CD4-positive, alpha-beta T cell (primary cell): ENCODE measurements at regions not wholly inside any gene's neighbourhood (a gene's known extent, or its start where the extent isn't known, plus 50 kb on each side); places are given as distances from the start of the nearest gene placed in this dataset.
"Not testable (repeated sequence)": the region's sequence is repeated elsewhere in the genome, so short reads cannot be mapped to it uniquely, and the experiment has no call there.

ENCODE experiments used
- ATAC-seq: fragments of 200-7000 bp; cut with Tn5 transposase; one replicate; pipeline ENCODE4 v1.10.0; 2022; ENCODE audit warnings: mild to moderate bottlenecking; ENCODE audit not compliant: poor library complexity
- CTCF ChIA-PET: fragments of 350-600 bp; sonication (Branson Sonifier 250); formaldehyde crosslinking; loops from one replicate; lab custom pipeline; 2021; ENCODE audit warnings: antibody characterized with exemption, inconsistent platforms; lab: Charles Lee
- POLR2A ChIA-PET: fragments of 350-600 bp; sonication (Branson Sonifier 250); formaldehyde crosslinking; loops from one replicate; lab custom pipeline; 2021; ENCODE audit warnings: antibody characterized with exemption, inconsistent platforms; lab: Charles Lee
- DNase-seq, 14 experiments: peaks; one replicate each; pipeline ENCODE4 v3.0.0-alpha.2; 2013 to 2020; ENCODE audit warnings: mixed read lengths in 2 of 14
- H3K27ac ChIP-seq, 2 donors: one replicate each; pipeline versions ENCODE4 v1.5.1 to v1.7.0; 2013; ENCODE audit warnings: low read length in 2 of 2, low read depth in 1 of 2, mild to moderate bottlenecking in 1 of 2
- H3K27me3 ChIP-seq, 2 experiments: 1 replicate in 1 of 2; 2 replicates in 1 of 2; pipeline versions ENCODE4 v1.6.1 to v1.7.0; 2013; ENCODE audit warnings: low read length in 2 of 2, control low read depth in 1 of 2, mild to moderate bottlenecking in 1 of 2, moderate library complexity in 1 of 2; ENCODE audit not compliant: insufficient read depth in 2 of 2, control insufficient read depth in 1 of 2
- H3K36me3 ChIP-seq: one replicate; pipeline ENCODE4 v1.6.1; 2013; ENCODE audit warnings: low read length, control low read depth; ENCODE audit not compliant: insufficient read depth
- H3K4me1 ChIP-seq: one replicate; pipeline ENCODE4 v1.6.1; 2013; ENCODE audit warnings: low read length, control low read depth; ENCODE audit not compliant: insufficient read depth
- H3K4me3 ChIP-seq: one replicate; pipeline ENCODE4 v1.5.1; 2013; ENCODE audit warnings: mild to moderate bottlenecking, low read length, moderate library complexity
- H3K9me3 ChIP-seq, 2 experiments: 1 replicate in 1 of 2; 2 replicates in 1 of 2; pipeline versions ENCODE4 v1.6.1 to v1.7.0; 2013; ENCODE audit warnings: low read length in 2 of 2, mild to moderate bottlenecking in 2 of 2, control low read depth in 1 of 2, moderate library complexity in 1 of 2; ENCODE audit not compliant: control insufficient read depth in 1 of 2, insufficient read depth in 1 of 2
- H3K27ac Mint-ChIP-seq: one replicate; pipeline ENCODE4 v1.8.0; 2020; ENCODE audit warnings: mixed read lengths
- H3K27me3 Mint-ChIP-seq: one replicate; pipeline ENCODE4 v1.8.0; 2021; ENCODE audit warnings: mixed read lengths
- H3K36me3 Mint-ChIP-seq: one replicate; pipeline ENCODE4 v1.8.0; 2021; ENCODE audit warnings: low read depth, mixed read lengths
- H3K4me1 Mint-ChIP-seq: one replicate; pipeline ENCODE4 v1.8.0; 2021; ENCODE audit warnings: low read depth, mixed read lengths
- H3K4me3 Mint-ChIP-seq: one replicate; pipeline ENCODE4 v1.8.0; 2020; ENCODE audit warnings: mild to moderate bottlenecking, mixed read lengths
- H3K9me3 Mint-ChIP-seq: one replicate; pipeline ENCODE4 v1.8.0; 2020; ENCODE audit warnings: mixed read lengths
- intact Hi-C, 2 experiments: fragments of 100-400 bp; cut with DNase I in 1 of 2; cut with micrococcal nuclease in 1 of 2; formaldehyde crosslinking; loops; one replicate each; pipeline versions ENCODE4 v1.15.1 to v1.9.0; 2023 to 2025; cut with DNase I, micrococcal nuclease
- TF ChIP-seq, protein P1 (sequence below): fragments of 200-600 bp; IDR thresholded peaks from one replicate; pipeline ENCODE4 v1.8.0; 2022; ENCODE audit warnings: antibody characterized with exemption, mild to moderate bottlenecking

DNA sequence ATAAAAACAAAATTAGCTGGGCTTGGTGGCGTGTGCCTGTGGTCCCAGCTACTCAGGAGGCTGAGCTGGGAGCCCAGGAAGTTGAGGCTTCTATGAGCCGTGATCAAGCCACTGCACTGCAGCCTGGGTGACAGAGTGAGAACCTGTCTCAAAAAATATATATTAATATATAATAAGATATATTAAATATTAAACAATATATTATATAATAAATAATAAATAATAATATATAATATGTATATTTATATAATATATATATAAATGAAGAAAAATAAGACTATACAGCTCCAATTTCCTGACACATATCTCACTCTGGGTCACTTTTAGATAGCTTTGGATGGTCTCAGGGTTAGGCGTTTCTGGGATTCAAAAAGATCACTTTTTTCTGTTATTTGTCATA is 74.2 kb upstream of the DPPA4 start:
- no peaks in the 10 kb centered on the region for H3K36me3 ChIP-seq
- H3K27ac ChIP-seq, result no peak overlapping the region
- Mint-ChIP-seq H3K4me3 (no peak overlapping the region), H3K27ac (no peak overlapping the region), H3K9me3 (no peaks in the 10 kb centered on the region), H3K27me3 (no peaks in the 10 kb centered on the region), H3K36me3 (no peaks in the 10 kb centered on the region), H3K4me1 (no peaks in the 10 kb centered on the region)
- TF ChIP-seq, protein P1, sequence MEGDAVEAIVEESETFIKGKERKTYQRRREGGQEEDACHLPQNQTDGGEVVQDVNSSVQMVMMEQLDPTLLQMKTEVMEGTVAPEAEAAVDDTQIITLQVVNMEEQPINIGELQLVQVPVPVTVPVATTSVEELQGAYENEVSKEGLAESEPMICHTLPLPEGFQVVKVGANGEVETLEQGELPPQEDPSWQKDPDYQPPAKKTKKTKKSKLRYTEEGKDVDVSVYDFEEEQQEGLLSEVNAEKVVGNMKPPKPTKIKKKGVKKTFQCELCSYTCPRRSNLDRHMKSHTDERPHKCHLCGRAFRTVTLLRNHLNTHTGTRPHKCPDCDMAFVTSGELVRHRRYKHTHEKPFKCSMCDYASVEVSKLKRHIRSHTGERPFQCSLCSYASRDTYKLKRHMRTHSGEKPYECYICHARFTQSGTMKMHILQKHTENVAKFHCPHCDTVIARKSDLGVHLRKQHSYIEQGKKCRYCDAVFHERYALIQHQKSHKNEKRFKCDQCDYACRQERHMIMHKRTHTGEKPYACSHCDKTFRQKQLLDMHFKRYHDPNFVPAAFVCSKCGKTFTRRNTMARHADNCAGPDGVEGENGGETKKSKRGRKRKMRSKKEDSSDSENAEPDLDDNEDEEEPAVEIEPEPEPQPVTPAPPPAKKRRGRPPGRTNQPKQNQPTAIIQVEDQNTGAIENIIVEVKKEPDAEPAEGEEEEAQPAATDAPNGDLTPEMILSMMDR, result no peak
- CTCF ChIA-PET, result no interaction called here
- no peaks in the 10 kb centered on the region for H3K4me1 ChIP-seq
- peaks cover 0 to 18% of the 10 kb centered on the region in 2 experiments for H3K9me3 ChIP-seq
- POLR2A ChIA-PET, result no interaction called here
- intact Hi-C loops, result no loop called here
- no peak for DNase-seq
- no peak for ATAC-seq
- no peak overlapping the region for H3K4me3 ChIP-seq
- no peaks in the 10 kb centered on the region for H3K27me3 ChIP-seq

DNA sequence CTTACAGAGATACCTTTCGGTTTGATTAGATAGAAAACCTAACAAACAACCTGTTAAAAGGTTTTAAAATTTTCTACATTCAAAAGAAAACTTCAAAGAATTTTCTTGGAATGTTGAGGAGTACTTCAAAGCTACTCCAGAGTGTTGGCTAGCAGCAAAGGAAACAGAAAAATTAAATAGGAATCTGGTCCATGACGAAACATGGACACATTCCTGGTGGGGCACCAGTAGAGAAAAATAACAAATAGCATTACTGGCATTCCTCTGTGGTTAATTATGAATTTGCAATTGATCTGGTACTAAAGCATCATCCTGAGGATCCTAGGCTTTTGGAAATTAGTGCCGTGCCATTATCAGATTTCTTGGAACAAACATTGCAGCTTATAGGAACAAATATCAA is 59.5 kb upstream of the DPPA4 start:
- no peaks in the 10 kb centered on the region for H3K27me3 ChIP-seq
- Mint-ChIP-seq H3K36me3 (no peaks in the 10 kb centered on the region), H3K27ac (no peak overlapping the region), H3K4me3 (no peak overlapping the region), H3K4me1 (no peaks in the 10 kb centered on the region), H3K9me3 (no peaks in the 10 kb centered on the region), H3K27me3 (no peaks in the 10 kb centered on the region)
- H3K4me3 ChIP-seq, result no peak overlapping the region
- no peaks in the 10 kb centered on the region for H3K36me3 ChIP-seq
- ChIA-PET POLR2A (no interaction called here), CTCF (no interaction called here)
- H3K4me1 ChIP-seq, result no peaks in the 10 kb centered on the region
- intact Hi-C loops, result no loop called here
- ATAC-seq (no peak), DNase-seq (no peak)
- H3K27ac ChIP-seq, result no peak overlapping the region
- H3K9me3 ChIP-seq, result peaks cover 0 to 7% of the 10 kb centered on the region in 2 experiments
- TF ChIP-seq, protein P1, result no peak

DNA sequence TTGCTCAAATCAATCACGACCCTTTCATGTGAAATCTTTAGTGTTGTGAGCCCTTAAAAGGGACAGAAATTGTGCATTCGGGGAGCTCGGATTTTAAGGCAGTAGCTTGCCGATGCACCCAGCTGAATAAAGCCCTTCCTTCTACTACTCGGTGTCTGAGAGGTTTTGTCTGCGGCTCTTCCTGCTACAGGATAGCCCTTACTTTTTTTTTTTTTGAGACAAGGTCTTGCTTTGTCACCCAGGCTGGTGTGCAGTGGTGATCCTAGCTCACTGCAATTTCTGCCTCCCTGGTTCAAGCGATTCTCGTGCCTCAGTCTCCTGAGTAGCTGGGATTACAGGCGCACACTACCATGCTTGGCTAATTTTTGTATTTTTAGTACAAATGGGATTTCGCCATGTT is 56.4 kb upstream of the DPPA4 start:
- DNase-seq, H3K27me3 Mint-ChIP-seq, H3K4me1 ChIP-seq, H3K4me3 Mint-ChIP-seq, H3K36me3 ChIP-seq, ATAC-seq, H3K27me3 ChIP-seq, intact Hi-C loops, H3K4me1 Mint-ChIP-seq, H3K4me3 ChIP-seq, H3K27ac Mint-ChIP-seq, H3K9me3 ChIP-seq, CTCF ChIA-PET, POLR2A ChIA-PET, H3K36me3 Mint-ChIP-seq, H3K9me3 Mint-ChIP-seq, H3K27ac ChIP-seq: not testable (repeated sequence)

DNA sequence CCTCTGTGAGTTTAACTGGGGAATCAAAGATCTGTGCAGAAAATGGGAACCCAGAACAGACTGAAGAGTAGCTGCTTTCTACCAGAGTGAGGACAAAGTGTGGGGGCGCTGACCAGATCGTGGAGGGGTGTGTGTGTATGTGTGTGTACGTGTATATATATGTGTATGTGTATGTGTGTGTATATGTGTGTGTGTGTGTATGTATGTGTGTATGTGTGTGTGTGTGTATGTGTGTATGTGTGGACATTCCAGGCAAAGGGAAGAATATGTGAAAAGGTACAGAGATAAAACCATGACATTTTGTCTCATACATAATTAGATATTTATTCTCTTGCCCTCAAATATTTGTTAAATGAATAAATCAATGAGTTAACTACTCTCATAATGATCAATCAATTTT is 54.9 kb upstream of the DPPA4 start:
- Histone ChIP-seq H3K27me3 (peaks cover 0 to 2% of the 10 kb centered on the region in 2 experiments), H3K27ac (no peak overlapping the region), H3K4me1 (no peaks in the 10 kb centered on the region), H3K9me3 (peaks cover 0 to 7% of the 10 kb centered on the region in 2 experiments), H3K4me3 (no peak overlapping the region), H3K36me3 (no peaks in the 10 kb centered on the region)
- TF ChIP-seq, protein P1, result no peak
- intact Hi-C loops, result no loop called here
- no peaks in the 10 kb centered on the region for H3K9me3 Mint-ChIP-seq
- POLR2A ChIA-PET, result no interaction called here
- no peak for DNase-seq
- no peak overlapping the region for H3K27ac Mint-ChIP-seq
- CTCF ChIA-PET, result no interaction called here
- ATAC-seq, result no peak
- H3K36me3 Mint-ChIP-seq, result no peaks in the 10 kb centered on the region
- no peak overlapping the region for H3K4me3 Mint-ChIP-seq
- no peaks in the 10 kb centered on the region for H3K4me1 Mint-ChIP-seq
- H3K27me3 Mint-ChIP-seq, result no peaks in the 10 kb centered on the region
